GM21717 (cell line): ENCODE measurements at regions not wholly inside any gene's neighbourhood (a gene's known extent, or its start where the extent isn't known, plus 50 kb on each side); places are given as distances from the start of the nearest gene placed in this dataset.
A peak's percentile ranks its signal among the peaks of the same experiment; 100 is the strongest.

Experiments
- ATAC-seq: cut with Tn5 transposase; IDR thresholded peaks from one replicate; pipeline ENCODE4 v1.9.1; 2021; ENCODE audit warnings: mild to moderate bottlenecking, moderate library complexity; ENCODE audit not compliant: unreplicated experiment

DNA sequence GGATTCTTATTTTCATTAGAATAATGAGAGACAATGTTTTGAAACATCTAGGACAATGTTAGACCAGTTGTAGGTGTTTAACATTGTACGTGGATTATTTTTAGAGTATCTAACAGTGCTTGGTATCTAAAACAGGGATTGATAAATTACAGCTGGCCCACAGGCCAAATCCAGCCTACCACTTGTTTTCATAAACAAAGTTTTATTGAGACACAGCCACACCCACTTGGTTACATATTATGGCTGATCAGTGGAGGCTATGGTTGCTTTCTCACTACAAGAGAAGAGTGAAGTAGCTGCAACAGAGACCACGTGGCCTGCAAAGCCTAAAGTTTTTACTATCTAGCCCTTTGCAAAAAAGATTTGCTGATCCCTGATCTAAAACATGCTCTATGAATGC, 223.1 kb upstream of the CTNNB1 start:
- no peak for ATAC-seq

DNA sequence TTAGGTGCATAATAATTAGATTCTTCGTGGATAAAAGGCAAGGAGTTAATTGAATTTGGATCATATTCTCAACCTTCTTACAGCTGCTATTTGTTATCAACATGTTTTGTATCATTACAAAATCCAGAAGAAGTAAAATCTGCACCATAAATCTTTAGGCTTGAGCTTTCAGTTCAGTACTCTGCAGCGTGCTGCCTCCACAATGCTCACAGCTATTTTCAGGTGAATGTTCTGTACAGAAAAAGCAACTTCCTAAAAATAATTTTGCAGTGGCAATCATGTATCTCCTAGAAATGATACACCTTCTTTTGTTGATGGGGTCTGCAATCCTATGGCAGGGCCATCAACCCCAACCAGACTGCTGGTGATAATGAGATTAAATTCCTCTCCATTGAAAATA, 220.9 kb upstream of the CTNNB1 start:
- no peak for ATAC-seq

DNA sequence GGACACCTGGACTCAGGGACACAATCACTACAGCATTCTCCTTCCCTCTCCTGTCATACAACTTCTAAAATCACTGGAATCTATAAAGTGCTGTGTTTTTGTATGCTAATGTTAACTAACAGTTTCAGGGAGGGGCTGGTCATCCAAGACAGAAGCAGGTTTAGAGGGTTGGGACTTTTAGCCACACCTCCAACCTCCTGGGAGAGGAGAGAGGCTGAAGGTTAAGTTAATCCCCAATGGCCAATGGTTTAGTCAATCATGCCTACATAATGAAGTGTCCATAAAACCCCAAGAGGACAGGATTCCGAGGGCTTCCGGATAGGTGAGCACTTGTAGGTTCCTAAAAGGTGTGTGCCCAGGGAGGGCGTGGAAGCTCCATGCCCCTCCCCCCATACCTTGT, 219.3 kb upstream of the CTNNB1 start:
- no peak for ATAC-seq

DNA sequence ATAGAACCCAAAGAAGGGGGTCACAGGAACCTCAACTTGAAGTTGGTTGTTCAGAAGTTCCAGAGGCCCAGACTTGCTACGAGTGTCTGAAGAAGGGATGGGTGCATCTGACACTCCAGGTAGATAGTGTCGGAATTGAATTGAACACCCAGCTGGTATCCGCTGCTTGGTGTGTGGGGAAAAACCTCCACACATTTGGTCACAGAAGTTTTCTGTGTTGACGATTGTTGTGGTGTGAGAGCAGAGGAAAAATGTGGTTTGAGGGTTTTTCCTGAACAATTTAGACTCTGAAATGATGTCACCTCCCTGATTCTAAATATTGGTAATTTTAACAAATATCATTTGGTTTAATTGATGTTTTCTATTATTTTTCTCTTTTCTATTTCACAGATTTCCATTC, 218.8 kb upstream of the CTNNB1 start:
- ATAC-seq, result peak; percentile 61

DNA sequence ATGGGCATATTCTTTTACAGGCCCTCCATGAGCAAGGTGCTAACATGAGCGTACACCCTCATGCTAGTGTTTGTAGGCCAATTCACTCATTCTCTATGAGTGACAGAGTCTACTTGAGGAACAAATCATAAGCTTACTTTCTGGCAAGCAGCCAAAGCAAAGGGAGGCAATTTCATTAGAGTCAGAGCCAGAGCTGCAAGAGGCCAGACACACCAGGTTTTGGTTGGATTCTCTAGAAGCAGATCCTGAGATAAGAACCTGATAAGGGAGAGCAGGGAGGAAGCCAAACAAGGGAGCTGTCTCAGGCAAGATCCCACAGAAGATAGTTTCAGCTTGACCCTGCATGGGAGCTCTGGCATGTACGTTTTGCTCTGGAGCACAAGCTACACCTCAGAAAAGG, 214.1 kb upstream of the CTNNB1 start:
- no peak for ATAC-seq

DNA sequence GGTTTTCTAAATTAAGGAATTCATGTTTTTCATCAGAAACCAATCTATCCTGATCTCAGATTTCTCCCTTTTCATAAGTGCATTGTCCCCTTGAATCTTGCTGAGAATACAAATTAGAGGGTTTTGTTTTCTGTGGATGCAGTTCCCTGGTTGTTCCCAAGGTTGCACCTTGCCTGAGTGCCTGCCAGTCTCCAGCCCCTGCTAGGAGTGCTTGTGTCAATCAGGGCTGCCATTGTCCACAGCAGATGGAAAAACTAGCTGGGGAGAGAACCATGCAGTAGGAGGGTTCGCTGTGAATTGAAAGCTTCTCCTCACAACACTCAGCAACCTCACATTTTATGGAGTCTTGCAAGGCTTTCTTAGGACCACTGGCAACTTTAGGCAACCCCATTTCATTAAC, 210.8 kb upstream of the CTNNB1 start:
- ATAC-seq, result no peak

DNA sequence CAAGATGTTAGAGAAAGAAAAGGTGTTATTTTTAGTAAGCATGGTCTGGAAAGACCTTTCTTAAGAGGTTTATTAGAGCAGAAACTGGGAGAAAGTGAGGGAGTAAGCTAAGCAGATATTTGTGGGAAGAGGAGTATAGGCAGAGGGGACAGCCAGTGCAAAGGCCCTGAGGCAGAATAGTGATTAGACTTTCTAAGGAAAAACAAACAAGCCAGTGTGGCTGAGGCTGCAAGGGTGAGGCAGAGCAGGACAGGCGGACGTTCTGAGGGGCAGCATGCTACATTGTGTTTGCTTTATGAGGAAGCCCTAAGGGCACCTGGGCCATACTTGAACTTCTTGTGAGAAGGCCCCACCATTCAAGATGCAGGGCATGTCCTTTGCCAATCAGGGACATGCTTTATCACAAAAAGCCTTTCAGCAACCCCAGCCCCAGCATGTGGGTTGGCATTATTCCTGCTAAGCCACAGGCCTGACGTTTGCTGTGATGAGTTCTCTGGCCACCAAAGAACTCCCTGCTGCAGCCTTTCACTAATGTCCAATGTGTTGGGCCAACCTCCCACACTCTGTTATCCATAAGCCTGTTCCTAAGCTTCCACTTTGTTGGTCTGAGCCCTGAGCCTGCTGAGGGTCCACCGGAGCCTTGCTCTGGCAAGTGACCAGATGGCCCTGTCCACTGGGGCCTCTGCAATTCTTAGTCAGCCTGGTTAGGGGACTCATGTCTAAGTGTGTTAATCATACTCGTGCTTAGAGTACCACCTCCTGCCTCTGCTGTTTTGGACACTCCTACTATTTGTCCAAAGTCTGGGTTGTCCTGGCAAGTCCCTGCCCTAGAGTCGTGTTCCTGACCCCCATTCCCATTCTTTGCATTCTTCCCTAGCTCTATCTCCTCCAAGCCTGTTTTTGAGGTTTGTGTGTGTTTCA, 209.9 kb upstream of the CTNNB1 start:
- ATAC-seq, result no peak

DNA sequence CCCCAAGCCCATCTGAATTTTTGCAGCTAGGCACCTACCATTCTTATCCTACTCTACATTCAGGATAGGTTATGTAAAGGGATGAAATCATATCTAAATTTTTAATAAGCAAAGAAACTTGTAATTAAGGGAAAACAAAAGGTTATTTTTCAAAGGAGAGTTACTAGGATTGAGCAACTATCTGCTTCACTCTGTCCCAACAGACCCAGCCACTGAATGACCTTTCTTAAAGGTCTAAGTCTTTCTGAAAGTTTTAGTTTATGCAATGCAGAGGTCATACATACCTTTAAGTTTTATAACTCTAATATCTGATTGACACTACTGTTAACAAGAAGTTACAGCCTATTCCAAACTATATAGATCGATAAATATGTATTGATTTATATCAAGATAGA, 209.2 kb upstream of the CTNNB1 start:
- ATAC-seq, result no peak

DNA sequence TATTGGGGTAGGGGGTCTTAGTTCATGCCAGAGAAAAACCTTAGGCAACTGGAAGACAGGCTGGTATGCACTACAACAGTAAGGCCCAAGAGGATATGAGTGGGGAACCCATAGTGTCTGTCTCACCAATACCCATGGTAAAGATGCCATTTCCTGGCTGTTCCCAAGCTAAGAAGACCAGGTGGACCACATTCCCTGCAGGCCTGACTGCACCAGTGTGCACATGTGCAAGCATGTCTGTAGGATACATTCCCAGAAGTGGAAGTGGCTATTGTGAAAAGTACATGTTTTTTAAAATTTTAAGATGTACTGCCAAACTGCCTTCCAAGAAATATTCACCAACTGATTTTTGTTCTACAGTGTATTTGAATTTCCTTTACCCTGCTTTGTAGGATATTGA, 207.3 kb upstream of the CTNNB1 start:
- no peak for ATAC-seq

DNA sequence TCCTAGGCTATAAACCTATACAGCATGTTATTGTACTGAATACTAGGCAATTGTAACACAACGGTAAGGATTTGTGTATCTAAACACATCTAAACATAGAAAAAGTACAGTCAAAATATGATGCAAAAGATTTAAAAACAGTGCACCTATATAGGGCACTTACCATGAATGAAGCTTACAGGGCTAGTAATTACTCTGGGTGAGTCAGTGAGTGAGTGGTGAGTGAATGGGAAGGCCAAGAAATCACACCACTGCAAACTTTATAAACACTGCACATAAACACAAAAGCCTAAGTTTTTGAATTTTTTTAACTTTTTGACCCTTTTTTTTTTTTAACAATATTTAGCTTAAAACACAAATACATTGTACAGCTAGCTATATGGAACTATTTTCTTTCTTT, 204.7 kb upstream of the CTNNB1 start:
- no peak for ATAC-seq

DNA sequence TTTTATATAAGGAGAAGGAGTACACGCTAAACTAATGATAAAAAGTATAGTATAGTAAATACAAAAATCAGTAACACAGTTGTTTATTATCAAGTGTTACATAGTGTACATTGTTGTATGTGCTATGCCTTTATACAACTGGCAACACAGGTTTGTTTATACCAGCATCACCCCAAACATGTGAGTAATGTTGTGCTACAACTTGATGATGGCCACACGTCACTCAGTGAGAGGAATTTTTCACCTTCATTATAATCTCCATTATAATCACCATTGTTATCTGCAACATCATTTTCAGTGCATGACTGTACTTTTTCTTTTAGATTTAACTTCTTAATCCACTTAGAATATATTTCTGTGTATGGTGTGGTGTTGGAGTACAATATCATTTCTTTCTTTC, 204.0 kb upstream of the CTNNB1 start:
- no peak for ATAC-seq

DNA sequence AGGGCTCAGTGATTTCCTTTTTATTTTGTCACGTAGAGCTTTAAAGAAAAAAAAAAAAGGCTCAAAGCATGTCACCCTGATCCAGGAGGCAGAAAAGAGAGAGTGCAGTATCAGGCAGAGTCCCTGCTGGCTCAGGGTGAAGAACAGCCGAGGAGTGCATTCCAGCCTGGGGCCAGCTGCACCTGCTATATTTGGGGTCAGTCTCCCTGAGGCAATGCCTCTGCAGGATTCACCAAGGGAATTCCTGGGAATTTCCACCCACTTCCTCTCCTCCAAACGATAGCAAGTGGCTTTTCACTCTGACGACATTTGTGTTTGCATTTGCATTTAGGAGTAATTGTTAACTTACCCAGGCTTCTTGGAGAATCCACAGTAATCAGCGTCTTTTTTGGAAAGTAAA, 202.9 kb upstream of the CTNNB1 start:
- ATAC-seq, result no peak

DNA sequence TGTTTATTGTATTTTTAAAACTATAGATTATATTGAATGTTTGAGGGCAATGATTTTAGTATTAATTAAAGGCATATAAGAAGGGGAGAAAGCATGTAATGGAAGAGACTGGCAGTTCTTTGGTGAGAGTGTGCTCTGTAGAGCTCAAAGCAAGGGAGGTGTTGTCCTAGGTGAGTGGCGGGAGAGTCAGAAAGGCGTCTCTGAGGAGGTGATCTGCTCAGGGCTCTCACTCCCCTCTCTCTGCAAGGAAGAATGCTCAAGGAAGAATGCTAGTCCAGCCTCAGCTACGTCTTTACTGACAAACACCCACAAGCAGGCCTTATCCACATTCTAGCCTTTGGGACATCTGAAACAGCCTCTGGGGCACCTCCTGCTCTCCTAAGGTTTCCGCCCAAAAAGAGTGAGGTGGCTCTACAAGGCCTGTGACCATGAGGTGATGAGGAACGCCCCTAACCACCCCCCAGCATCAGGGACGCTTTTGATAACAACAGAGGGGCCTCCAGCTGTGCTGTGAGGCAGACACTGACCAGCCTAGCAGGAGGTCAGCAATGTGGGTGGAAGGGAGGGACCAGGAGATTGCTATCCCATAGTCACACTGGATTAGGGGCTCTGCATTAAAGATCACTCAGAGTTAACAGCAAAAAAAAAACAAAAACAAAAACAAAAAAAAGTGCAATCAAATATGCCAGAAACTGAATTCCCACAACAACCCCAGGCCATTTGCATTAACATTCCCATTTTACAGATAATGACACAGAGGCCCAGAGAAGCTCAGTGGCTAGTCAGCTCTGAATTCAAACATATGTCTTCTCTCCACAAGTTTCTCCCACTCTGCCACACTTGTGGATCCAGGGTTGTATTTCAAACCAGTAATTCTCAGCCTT, 202.2 kb upstream of the CTNNB1 start:
- no peak for ATAC-seq

DNA sequence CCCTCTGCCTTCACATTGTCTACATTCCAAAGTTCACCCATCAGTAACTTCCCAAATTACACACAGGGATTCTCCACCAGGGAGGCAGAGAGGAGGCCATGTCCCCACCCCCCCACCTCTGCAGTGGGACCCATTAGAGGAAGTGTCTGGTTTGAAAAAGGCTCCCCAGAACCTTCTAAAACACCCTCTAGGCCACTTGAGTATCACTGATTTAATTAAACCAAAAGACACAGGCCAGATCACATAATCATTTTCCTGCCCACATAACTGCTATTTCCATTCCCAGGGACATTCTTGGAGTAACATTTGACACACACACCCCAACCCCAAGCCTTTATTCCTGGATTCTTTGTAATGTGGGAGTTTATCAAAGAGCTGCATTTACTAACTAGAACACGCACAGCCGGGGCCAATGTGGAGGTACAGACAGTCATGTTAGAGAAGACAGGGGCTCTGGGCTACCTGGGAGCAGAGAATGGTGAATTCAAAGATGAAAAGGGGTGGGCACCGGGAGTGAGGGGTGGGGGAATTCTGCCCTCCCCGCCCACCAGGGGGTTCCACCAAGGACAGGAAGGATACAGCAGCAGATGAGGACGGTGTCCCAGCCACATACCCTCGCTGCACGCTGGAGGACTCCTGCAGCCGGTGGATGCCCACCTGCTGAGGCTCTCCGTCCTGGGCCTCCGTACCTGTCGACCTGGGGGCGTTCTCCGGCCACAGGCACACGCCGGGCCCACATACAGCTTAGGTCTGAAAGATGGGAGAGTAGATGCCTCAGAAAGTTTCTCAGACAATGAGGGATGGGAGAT, 201.4 kb upstream of the CTNNB1 start:
- ATAC-seq, result no peak

DNA sequence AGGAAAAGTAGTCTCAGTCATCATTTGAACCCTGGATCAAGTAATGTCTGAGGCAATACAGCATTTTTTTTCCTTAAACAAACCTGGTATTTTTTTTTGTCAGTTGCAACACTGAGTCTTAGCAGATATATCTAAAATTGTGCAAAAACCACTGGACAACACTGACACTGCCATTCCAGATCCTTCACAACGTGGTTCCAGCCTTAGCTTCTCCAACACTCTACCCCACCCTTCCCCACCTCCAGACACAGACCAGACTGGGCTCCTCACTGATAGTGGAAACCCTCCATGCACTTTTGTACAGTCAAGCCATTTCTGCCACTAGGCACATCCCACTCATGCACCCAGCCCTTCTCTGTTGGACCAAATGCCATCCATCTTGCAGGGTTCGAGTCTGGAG, 199.6 kb upstream of the CTNNB1 start:
- no peak for ATAC-seq

DNA sequence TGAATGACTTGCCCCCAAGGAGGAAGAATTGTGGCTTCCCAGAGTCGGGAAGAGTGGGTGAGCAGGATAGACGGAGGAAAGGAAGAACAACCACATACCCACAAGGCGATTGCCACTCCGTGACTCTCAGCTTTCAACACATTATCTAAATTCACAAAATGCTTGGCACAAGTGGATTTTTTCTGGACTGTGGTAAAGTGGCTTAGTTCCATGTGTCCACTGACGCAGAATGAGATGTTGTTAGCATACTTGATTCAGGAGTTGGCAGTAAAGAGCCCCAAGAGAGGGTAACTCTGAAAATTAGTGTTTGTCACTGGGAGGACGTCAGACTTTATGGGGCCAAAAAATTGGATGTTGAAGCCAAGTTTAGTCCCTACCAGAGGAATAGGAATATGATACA, 198.8 kb upstream of the CTNNB1 start:
- ATAC-seq, result no peak

DNA sequence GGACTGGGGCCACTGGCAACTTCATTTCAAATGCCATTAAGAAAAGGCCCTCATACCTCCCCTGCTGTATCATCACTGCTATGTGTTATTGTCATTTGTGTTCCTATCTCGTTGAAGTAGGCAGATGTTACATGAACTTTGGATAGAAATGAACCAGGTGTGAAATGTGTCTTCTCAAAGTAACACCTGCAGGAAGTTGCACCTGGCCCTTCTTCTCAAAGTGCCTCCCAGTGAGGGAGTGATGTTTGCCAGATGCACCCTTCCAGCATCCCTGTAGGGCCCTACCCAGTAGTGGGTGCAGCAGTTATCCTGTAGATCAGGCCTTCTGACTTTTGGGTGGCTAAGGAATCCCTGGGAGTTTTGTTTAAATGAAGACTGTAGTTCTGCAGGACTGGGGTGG, 197.7 kb upstream of the CTNNB1 start:
- ATAC-seq, result no peak

DNA sequence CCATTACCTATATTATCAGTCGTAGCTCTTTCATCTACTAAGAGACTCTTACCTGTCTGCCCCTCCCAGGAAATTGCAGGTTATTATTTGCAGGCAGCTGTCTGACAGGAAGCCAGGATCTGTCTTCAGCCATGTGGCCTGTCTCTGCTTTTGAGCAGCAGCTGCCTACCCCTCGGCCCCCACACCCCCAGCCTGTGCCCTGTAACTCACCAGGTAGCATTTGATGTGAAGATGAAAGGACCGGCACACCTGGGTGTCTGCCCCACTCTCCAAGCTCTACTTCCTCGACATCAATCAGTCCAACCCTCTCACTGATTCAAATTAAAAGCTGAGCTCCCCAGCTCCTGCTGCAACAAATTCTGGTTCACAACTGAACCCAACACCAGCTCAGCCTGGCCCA, 197.2 kb upstream of the CTNNB1 start:
- ATAC-seq, result no peak

DNA sequence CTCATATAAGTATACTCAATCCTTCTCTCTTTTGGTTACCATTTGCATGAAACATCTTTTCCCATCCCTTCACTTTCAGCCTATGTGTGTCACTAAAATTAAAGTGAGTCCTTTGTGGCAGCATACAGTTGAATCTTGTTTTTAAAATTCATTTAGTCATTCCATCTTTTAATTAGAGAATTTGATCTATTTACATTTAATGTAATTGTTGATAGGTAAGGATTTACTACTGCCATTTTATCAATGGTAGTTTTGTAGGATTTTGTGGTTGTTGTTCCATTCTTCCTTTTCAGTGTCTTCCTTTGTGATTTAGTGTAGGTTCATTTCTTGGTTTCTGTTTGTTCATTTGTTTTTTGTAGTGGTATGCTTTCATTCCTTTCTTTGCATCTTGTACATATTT, 191.9 kb upstream of the CTNNB1 start:
- no peak for ATAC-seq

DNA sequence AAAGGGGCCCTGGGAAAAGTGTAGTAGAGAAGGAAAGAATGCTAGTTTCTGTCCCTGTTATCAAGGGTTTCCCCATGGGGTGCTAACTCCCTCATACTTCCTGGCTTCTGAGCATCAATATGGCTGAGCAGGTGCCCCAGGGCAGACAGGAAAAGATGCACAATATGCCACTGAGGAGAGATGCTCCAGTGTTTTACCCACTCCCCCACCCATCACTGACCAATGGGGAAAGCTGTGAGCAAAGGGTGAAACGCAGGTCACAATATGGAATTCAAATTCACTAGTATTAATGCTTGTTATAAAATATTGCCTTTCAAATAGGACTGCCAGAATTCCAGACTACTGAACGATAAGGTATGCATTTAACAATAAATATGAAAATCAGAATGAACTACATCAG, 187.5 kb upstream of the CTNNB1 start:
- no peak for ATAC-seq

DNA sequence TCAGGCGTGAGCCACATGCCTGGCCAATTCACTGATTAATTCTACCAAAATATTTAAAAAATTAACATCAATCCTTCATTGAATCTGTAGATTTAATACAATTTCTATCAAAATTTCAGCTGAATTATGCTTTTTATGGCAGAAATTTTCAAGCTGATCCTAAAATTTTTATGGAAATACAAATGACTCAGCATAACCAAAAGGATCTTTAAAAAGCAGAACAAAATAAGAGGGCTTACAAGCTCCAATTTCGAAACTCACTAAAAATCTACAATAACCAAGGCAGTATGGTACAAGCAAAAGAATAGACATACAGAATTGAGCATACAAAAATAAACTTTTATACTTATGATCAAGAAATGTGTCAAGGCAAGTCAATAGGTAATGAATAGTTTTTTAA, 180.4 kb upstream of the CTNNB1 start:
- no peak for ATAC-seq
